ENCODE measurements at regions not wholly inside any gene's neighbourhood (a gene's known extent, or its start where the extent isn't known, plus 50 kb on each side); places are given as distances from the start of the nearest gene placed in this dataset.
A peak's percentile ranks its signal among the peaks of the same experiment; 100 is the strongest.

DNA sequence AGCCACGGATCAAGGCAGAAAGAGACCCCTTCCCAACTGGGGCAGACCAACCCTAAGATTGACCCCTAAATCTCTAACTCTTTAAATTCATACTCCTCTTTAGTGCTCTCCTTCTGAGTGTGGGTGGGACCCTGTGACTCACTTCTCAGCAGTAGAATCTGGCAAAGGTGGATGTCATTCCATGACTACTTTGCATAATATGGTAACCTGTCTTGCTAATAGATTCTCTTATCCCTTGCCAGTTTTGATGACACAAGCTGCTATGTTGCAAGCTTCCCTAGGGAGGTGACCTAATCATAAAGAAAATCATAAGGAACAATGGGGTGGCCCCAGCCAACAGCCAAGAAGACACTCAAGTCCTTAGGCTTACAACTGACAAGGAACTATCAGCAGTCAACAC, 155.4 kb upstream of the VWC2 start:
- no peak overlapping the region for H3K4me3 ChIP-seq (ENCODE audit: low read depth, low read length)

GRCh38 chr7:49623943-49624342, 149.5 kb upstream of the VWC2 start:
- no peak overlapping the region for H3K4me3 ChIP-seq (ENCODE audit: low read depth, low read length)
- no peak for DNase-seq (ENCODE audit: low read depth)
- TF ChIP-seq MYC (IDR thresholded peaks at IDR 0.05; ENCODE audit: low read depth, low read length) (no peak), CTCF (IDR thresholded peaks at IDR 0.05; ENCODE audit: low read depth, low read length) (no peak), POLR2A (IDR thresholded peaks at IDR 0.05; ENCODE audit: extremely low read depth, insufficient read length) (no peak)
- TF ChIP-seq, protein P1, sequence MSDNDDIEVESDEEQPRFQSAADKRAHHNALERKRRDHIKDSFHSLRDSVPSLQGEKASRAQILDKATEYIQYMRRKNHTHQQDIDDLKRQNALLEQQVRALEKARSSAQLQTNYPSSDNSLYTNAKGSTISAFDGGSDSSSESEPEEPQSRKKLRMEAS (IDR thresholded peaks at IDR 0.05; ENCODE audit: low read depth, low read length): no peak

More for the DNA sequence above, 155.4 kb upstream of the VWC2 start:
- TF ChIP-seq, protein P1 (IDR thresholded peaks at IDR 0.05; ENCODE audit: low read depth, low read length): no peak
- TF ChIP-seq CTCF (IDR thresholded peaks at IDR 0.05; ENCODE audit: low read depth, low read length) (no peak), MYC (IDR thresholded peaks at IDR 0.05; ENCODE audit: low read depth, low read length) (no peak), POLR2A (IDR thresholded peaks at IDR 0.05; ENCODE audit: extremely low read depth, insufficient read length) (no peak)
- DNase-seq (ENCODE audit: low read depth): peak; percentile 37

GRCh38 chr7:49624611-49625010, 148.8 kb upstream of the VWC2 start:
- no peak for DNase-seq (ENCODE audit: low read depth)
- no peak for TF ChIP-seq POLR2A (IDR thresholded peaks at IDR 0.05; ENCODE audit: extremely low read depth, insufficient read length)
- no peak for TF ChIP-seq CTCF (IDR thresholded peaks at IDR 0.05; ENCODE audit: low read depth, low read length)
- TF ChIP-seq, protein P1 (IDR thresholded peaks at IDR 0.05; ENCODE audit: low read depth, low read length): no peak
- TF ChIP-seq MYC (IDR thresholded peaks at IDR 0.05; ENCODE audit: low read depth, low read length): no peak
- no peak overlapping the region for H3K4me3 ChIP-seq (ENCODE audit: low read depth, low read length)

- TF ChIP-seq MYC (IDR thresholded peaks at IDR 0.05; ENCODE audit: low read depth, low read length) (no peak), POLR2A (IDR thresholded peaks at IDR 0.05; ENCODE audit: extremely low read depth, insufficient read length) (no peak), CTCF (IDR thresholded peaks at IDR 0.05; ENCODE audit: low read depth, low read length) (no peak)
- TF ChIP-seq, protein P1 (IDR thresholded peaks at IDR 0.05; ENCODE audit: low read depth, low read length): no peak
- H3K4me3 ChIP-seq (ENCODE audit: low read depth, low read length): no peak overlapping the region
- DNase-seq (ENCODE audit: low read depth): no peak
Measured at GRCh38 chr7:49630513-49630912, 142.9 kb upstream of the VWC2 start.

GRCh38 chr7:49631071-49631815, 142.2 kb upstream of the VWC2 start:
- TF ChIP-seq, protein P1 (IDR thresholded peaks at IDR 0.05; ENCODE audit: low read depth, low read length): no peak
- TF ChIP-seq POLR2A (IDR thresholded peaks at IDR 0.05; ENCODE audit: extremely low read depth, insufficient read length) (no peak), CTCF (IDR thresholded peaks at IDR 0.05; ENCODE audit: low read depth, low read length) (no peak), MYC (IDR thresholded peaks at IDR 0.05; ENCODE audit: low read depth, low read length) (no peak)
- no peak overlapping the region for H3K4me3 ChIP-seq (ENCODE audit: low read depth, low read length)
- no peak for DNase-seq (ENCODE audit: low read depth)
